Mesendoderm (in vitro differentiated cells): ENCODE measurements at regions not wholly inside any gene's neighbourhood (a gene's known extent, or its start where the extent isn't known, plus 50 kb on each side); places are given as distances from the start of the nearest gene placed in this dataset.

ENCODE experiments used
- DNase-seq: peaks from one replicate; pipeline ENCODE4 v3.0.0; 2013
- H2AK5ac ChIP-seq: 2 replicates; pipeline ENCODE4 v1.6.1; 2013; ENCODE audit warnings: low read length, inconsistent platforms
- H2BK120ac ChIP-seq: 2 replicates; pipeline ENCODE4 v1.6.1; 2013; ENCODE audit warnings: low read depth, mild to moderate bottlenecking, low read length, moderate library complexity, mixed read lengths
- H2BK15ac ChIP-seq: replicated peaks from 2 replicates; pipeline ENCODE4 v1.6.1; 2013; ENCODE audit warnings: low read depth, mild to moderate bottlenecking, moderate library complexity
- H2BK5ac ChIP-seq: 2 replicates; pipeline ENCODE4 v1.6.1; 2013; ENCODE audit warnings: low read length, inconsistent platforms
- H3K18ac ChIP-seq: 2 replicates; pipeline ENCODE4 v1.6.1; 2013; ENCODE audit warnings: mild to moderate bottlenecking, low read length, mixed read lengths
- H3K23ac ChIP-seq: one replicate; pipeline ENCODE4 v1.6.1; 2013; ENCODE audit warnings: low read length
- H3K27ac ChIP-seq: 2 replicates; pipeline ENCODE4 v1.5.1; 2013; ENCODE audit warnings: low read depth, mild to moderate bottlenecking, inconsistent platforms, low read length, moderate library complexity
- H3K27me3 ChIP-seq: 2 replicates; pipeline ENCODE4 v1.6.1; 2013; ENCODE audit warnings: low read length, control low read depth, mild to moderate bottlenecking, inconsistent platforms; ENCODE audit not compliant: insufficient read depth, poor library complexity
- H3K36me3 ChIP-seq: 2 replicates; pipeline ENCODE4 v1.6.1; 2013; ENCODE audit warnings: low read length, inconsistent platforms; ENCODE audit not compliant: control insufficient read depth, insufficient read depth
- H3K4ac ChIP-seq: one replicate; pipeline ENCODE4 v1.6.1; 2013; ENCODE audit warnings: low read depth, mild to moderate bottlenecking, low read length, moderate library complexity
- H3K4me1 ChIP-seq: 2 replicates; pipeline ENCODE4 v1.6.1; 2013; ENCODE audit warnings: low read depth, low read length, inconsistent platforms; ENCODE audit not compliant: control insufficient read depth
- H3K4me2 ChIP-seq: 2 replicates; pipeline ENCODE4 v1.6.1; 2013; ENCODE audit warnings: low read length
- H3K4me3 ChIP-seq: 2 replicates; pipeline ENCODE4 v1.5.1; 2013; ENCODE audit warnings: mild to moderate bottlenecking, low read length
- H3K56ac ChIP-seq: one replicate; pipeline ENCODE4 v1.6.1; 2013; ENCODE audit warnings: low read length
- H3K79me1 ChIP-seq: 2 replicates; pipeline ENCODE4 v1.6.1; 2013; ENCODE audit warnings: low read length, inconsistent platforms
- H3K79me2 ChIP-seq: 2 replicates; pipeline ENCODE4 v1.6.1; 2013; ENCODE audit warnings: mild to moderate bottlenecking, low read length; ENCODE audit not compliant: control insufficient read depth, insufficient read depth
- H3K9ac ChIP-seq: 2 replicates; pipeline ENCODE4 v1.6.1; 2013; ENCODE audit warnings: low read length, inconsistent platforms
- H4K5ac ChIP-seq: one replicate; pipeline ENCODE4 v1.6.1; 2013; ENCODE audit warnings: low read length
- H4K8ac ChIP-seq: one replicate; pipeline ENCODE4 v1.6.1; 2013; ENCODE audit warnings: low read depth, mild to moderate bottlenecking, control low read depth, low read length, moderate library complexity
- WGBS: extraction: QIAGEN DNeasy Blood & Tissue Kit; methylation state at CpG from one replicate; pipeline ENCODE4 v1.1.7; 2013; ENCODE audit warnings: low lambda C conversion rate, missing lambda C conversion rate; ENCODE audit not compliant: insufficient coverage; ENCODE audit errors: extremely low coverage; 5-methylcytosine and 5-hydroxymethylcytosine counted together

DNA sequence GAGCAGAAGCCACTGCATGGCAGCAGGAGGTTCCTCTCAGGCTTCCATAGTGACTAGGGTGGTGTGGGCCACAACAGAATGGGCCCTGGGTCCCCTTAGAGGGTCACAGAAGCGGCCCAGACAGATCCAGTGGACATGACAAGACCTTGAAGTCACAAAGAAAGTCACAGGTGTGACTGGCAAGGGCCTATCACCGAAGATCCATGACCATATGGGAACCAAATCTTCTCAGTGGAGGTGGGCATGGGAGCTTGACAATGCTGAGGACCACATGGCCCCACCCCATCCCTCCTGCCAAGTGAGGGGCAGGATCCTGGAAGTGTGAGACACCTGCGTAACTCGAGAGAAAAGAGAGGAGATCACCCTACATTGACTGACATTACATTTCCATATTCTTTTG lies 332.4 kb downstream of the MSX2 start:
- no peak overlapping the region for H4K5ac ChIP-seq
- H3K4me1 ChIP-seq = peaks cover 1% of the 10 kb centered on the region
- H3K79me2 ChIP-seq = no peaks in the 10 kb centered on the region
- no peaks in the 10 kb centered on the region for H3K27me3 ChIP-seq
- no peaks in the 10 kb centered on the region for H3K79me1 ChIP-seq
- H3K9ac ChIP-seq = no peak overlapping the region
- H2BK5ac ChIP-seq = no peak overlapping the region
- WGBS = no CpG with 5 or more reads among the region's 4 CpGs
- H3K4me2 ChIP-seq = no peak overlapping the region
- no peak overlapping the region for H2BK120ac ChIP-seq
- H3K4ac ChIP-seq = no peak overlapping the region
- H2AK5ac ChIP-seq = no peak overlapping the region
- no peak overlapping the region for H3K18ac ChIP-seq
- no peak for DNase-seq
- H3K4me3 ChIP-seq = no peak overlapping the region
- H4K8ac ChIP-seq = no peak overlapping the region
- no peak overlapping the region for H2BK15ac ChIP-seq
- H3K27ac ChIP-seq = no peak overlapping the region
- no peak overlapping the region for H3K23ac ChIP-seq
- no peak overlapping the region for H3K56ac ChIP-seq
- no peaks in the 10 kb centered on the region for H3K36me3 ChIP-seq

- Histone ChIP-seq H3K56ac (no peak overlapping the region), H3K27ac (no peak overlapping the region), H3K36me3 (no peaks in the 10 kb centered on the region), H4K8ac (no peak overlapping the region), H3K9ac (no peak overlapping the region), H3K79me1 (no peaks in the 10 kb centered on the region), H2BK5ac (no peak overlapping the region), H2BK120ac (no peak overlapping the region), H3K79me2 (no peaks in the 10 kb centered on the region), H3K4me1 (no peaks in the 10 kb centered on the region), H4K5ac (no peak overlapping the region), H2BK15ac (no peak overlapping the region), H3K4me3 (no peak overlapping the region), H3K27me3 (no peaks in the 10 kb centered on the region), H3K4me2 (no peak overlapping the region), H3K4ac (no peak overlapping the region), H2AK5ac (no peak overlapping the region), H3K23ac (no peak overlapping the region), H3K18ac (no peak overlapping the region)
- no CpG with 5 or more reads among the region's 3 CpGs for WGBS
- DNase-seq = no peak
These were observed 329.9 kb downstream of the MSX2 start for GRCh38 chr5:175054243-175054642.

DNA sequence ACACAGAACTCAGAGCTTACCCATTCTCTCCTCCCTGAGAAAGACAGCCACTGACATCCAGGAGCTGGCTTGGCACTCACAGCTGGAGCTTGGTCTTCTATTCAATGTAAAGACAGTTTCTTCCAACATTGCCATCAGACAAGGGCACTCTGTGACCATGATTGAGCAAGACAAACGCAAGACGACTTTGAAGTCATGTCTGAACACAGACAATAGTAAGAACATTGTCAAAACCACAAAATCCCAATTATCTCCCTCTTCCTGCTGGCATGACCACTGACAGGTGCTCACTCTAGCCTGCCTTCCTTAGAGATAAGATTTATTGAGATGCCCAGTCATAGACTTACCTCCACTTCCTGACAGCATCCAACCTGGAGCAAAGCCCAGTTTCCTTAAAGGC lies 328.0 kb downstream of the MSX2 start:
- no peaks in the 10 kb centered on the region for H3K27me3 ChIP-seq
- no peak overlapping the region for H4K5ac ChIP-seq
- H3K79me2 ChIP-seq = no peaks in the 10 kb centered on the region
- no peak overlapping the region for H3K4ac ChIP-seq
- H3K4me2 ChIP-seq = no peak overlapping the region
- H2BK15ac ChIP-seq = no peak overlapping the region
- H2AK5ac ChIP-seq = no peak overlapping the region
- H2BK120ac ChIP-seq = no peak overlapping the region
- no peaks in the 10 kb centered on the region for H3K79me1 ChIP-seq
- H3K18ac ChIP-seq = no peak overlapping the region
- H3K9ac ChIP-seq = no peak overlapping the region
- WGBS = no CpG with 5 or more reads among the region's 2 CpGs
- no peak overlapping the region for H3K23ac ChIP-seq
- no peak overlapping the region for H3K27ac ChIP-seq
- no peak overlapping the region for H4K8ac ChIP-seq
- no peak overlapping the region for H3K56ac ChIP-seq
- H3K4me1 ChIP-seq = no peaks in the 10 kb centered on the region
- no peak overlapping the region for H3K4me3 ChIP-seq
- no peak for DNase-seq
- no peaks in the 10 kb centered on the region for H3K36me3 ChIP-seq
- H2BK5ac ChIP-seq = no peak overlapping the region

DNA sequence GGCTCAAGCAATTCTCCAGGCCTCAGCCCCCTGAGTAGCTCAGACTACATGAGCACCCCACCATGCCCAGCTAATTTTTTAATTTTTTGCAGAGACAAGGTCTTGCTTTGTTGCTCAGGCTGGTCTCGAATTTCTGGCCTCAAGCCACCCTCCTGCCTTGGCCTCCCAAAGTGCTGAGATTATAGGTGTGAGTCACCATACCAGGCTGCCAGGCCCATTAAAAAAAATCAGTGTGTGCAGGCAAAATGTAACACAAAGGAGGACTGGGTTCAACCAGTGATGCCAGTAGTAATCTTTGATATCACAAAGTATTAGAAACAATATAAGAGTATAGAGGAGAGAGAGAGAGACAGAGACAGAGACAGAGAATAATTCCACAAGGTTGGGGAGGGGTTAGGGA lies 322.7 kb downstream of the MSX2 start:
- Histone ChIP-seq H4K5ac (no peak overlapping the region), H3K4me3 (no peak overlapping the region), H3K79me2 (no peaks in the 10 kb centered on the region), H3K23ac (no peak overlapping the region), H3K56ac (no peak overlapping the region), H2BK15ac (no peak overlapping the region), H3K4me1 (no peaks in the 10 kb centered on the region), H2AK5ac (no peak overlapping the region), H3K18ac (no peak overlapping the region), H3K9ac (no peak overlapping the region), H3K4me2 (no peak overlapping the region), H3K27me3 (no peaks in the 10 kb centered on the region), H3K79me1 (no peaks in the 10 kb centered on the region), H3K27ac (no peak overlapping the region), H2BK120ac (no peak overlapping the region), H2BK5ac (no peak overlapping the region), H3K4ac (no peak overlapping the region), H3K36me3 (no peaks in the 10 kb centered on the region), H4K8ac (no peak overlapping the region)
- no CpG with 5 or more reads among the region's 1 CpG for WGBS
- no peak for DNase-seq

DNA sequence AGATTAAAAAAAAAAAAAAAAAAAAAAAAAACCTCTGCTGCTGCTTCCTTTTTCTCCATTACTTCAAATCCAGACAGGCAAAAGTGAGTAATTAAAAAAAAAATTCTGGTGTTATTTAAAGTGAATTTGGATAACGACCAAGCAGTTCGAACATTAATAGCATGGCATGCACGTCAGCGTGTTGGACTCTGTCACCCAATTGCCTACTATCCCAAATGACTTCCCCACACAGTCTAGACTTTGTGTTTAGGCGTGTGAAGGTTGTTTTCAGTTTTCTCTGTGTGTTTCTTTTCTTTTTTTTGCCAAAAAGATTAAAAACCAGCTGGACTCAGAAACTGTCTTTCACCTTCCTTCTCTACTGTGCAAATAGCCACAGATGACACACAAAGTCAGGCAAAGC lies 321.4 kb downstream of the MSX2 start:
- H3K4ac ChIP-seq = no peak overlapping the region
- H4K8ac ChIP-seq = no peak overlapping the region
- no peaks in the 10 kb centered on the region for H3K4me1 ChIP-seq
- H3K4me2 ChIP-seq = no peak overlapping the region
- H3K18ac ChIP-seq = no peak overlapping the region
- no peak overlapping the region for H2AK5ac ChIP-seq
- H3K23ac ChIP-seq = no peak overlapping the region
- no peaks in the 10 kb centered on the region for H3K27me3 ChIP-seq
- no peaks in the 10 kb centered on the region for H3K79me1 ChIP-seq
- no peak overlapping the region for H4K5ac ChIP-seq
- H2BK15ac ChIP-seq = no peak overlapping the region
- no peak overlapping the region for H3K4me3 ChIP-seq
- H2BK120ac ChIP-seq = no peak overlapping the region
- H3K79me2 ChIP-seq = no peaks in the 10 kb centered on the region
- H2BK5ac ChIP-seq = no peak overlapping the region
- H3K56ac ChIP-seq = no peak overlapping the region
- DNase-seq = no peak
- no peak overlapping the region for H3K9ac ChIP-seq
- no peaks in the 10 kb centered on the region for H3K36me3 ChIP-seq
- H3K27ac ChIP-seq = no peak overlapping the region
- WGBS = no CpG with 5 or more reads among the region's 5 CpGs

DNA sequence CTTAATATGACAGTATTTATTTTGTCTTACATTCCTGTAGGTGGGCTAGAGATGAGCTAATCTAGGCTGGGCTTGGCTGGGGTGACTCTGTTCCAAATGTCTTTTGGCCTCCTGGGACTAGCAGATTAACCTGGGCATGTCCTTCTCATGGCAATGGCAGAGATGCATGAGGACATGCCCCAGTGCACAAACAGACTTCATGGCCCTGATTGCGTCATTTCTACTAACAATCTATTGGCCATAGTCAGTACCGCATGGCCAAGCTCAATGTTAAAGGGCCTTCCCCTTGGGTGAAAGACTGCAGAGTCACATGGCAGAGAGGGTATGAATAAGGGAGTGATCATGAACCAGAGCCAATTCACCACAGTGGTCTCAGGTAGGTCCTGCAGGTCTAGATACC lies 313.4 kb downstream of the MSX2 start:
- DNase-seq = no peak
- Histone ChIP-seq H3K79me1 (no peaks in the 10 kb centered on the region), H3K4ac (no peak overlapping the region), H3K56ac (no peak overlapping the region), H3K27ac (no peak overlapping the region), H3K36me3 (no peaks in the 10 kb centered on the region), H2AK5ac (no peak overlapping the region), H4K8ac (no peak overlapping the region), H3K79me2 (no peaks in the 10 kb centered on the region), H2BK5ac (no peak overlapping the region), H3K27me3 (no peaks in the 10 kb centered on the region), H3K4me2 (no peak overlapping the region), H3K4me3 (no peak overlapping the region), H3K4me1 (no peaks in the 10 kb centered on the region), H3K18ac (no peak overlapping the region), H4K5ac (no peak overlapping the region), H3K23ac (no peak overlapping the region), H3K9ac (no peak overlapping the region), H2BK15ac (no peak overlapping the region), H2BK120ac (no peak overlapping the region)
- no CpG with 5 or more reads among the region's 2 CpGs for WGBS
